ENCODE measurements at regions not wholly inside any gene's neighbourhood (a gene's known extent, or its start where the extent isn't known, plus 50 kb on each side); places are given as distances from the start of the nearest gene placed in this dataset.

DNA sequence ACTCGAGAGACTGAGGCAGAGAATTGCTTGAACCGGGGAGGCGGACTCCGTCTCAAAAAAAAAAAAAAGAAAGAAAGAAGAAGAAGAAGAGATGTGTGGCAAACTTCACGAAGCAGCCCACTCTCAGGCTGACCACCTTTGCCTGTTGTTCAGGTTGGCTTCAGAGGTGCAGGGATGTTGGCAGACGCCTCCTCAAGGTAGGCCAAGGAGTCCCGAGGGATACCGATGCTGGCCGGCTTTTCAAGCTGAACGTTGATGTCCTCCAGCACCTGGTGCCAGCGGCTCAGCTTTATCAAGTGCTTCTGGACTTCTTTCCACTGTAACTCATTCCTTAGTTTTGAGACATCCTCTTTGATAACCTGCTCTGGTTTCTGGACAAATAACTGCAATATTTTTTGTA is 243.8 kb upstream of the ADGRL2 start:
- TF ChIP-seq, protein P1, sequence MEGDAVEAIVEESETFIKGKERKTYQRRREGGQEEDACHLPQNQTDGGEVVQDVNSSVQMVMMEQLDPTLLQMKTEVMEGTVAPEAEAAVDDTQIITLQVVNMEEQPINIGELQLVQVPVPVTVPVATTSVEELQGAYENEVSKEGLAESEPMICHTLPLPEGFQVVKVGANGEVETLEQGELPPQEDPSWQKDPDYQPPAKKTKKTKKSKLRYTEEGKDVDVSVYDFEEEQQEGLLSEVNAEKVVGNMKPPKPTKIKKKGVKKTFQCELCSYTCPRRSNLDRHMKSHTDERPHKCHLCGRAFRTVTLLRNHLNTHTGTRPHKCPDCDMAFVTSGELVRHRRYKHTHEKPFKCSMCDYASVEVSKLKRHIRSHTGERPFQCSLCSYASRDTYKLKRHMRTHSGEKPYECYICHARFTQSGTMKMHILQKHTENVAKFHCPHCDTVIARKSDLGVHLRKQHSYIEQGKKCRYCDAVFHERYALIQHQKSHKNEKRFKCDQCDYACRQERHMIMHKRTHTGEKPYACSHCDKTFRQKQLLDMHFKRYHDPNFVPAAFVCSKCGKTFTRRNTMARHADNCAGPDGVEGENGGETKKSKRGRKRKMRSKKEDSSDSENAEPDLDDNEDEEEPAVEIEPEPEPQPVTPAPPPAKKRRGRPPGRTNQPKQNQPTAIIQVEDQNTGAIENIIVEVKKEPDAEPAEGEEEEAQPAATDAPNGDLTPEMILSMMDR (IDR thresholded peaks at IDR 0.05; ENCODE audit: unreplicated experiment), result no peak
- Mint-ChIP-seq H3K4me1 (ENCODE audit: low read depth) (peaks cover 3% of the 10 kb centered on the region), H3K4me3 (ENCODE audit: low read depth) (no peak overlapping the region), H3K9me3 (ENCODE audit: low read depth) (no peaks in the 10 kb centered on the region), H3K27me3 (no peaks in the 10 kb centered on the region), H3K27ac (no peak overlapping the region), H3K36me3 (ENCODE audit: insufficient read depth) (no peaks in the 10 kb centered on the region)
- DNase-seq (ENCODE audit: low spot score, unreplicated experiment), result no peak

DNA sequence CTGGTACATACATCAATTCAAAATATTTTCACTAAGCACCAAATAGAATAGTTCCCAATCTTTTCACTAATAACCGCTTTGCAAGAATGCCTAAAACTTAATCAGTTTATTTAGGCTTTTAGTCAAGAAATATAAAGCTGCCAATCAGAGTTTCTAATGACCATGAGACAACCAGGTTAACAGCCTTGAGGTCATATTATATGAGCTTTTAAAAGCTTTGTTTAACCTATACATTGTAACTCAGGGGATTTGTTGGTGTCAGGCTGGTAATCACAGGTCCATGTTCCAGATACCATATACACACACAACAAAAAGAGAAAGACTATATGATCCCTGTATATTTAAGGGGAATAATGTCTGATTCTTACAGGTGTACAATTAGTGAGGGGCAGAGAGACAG is 246.2 kb upstream of the ADGRL2 start:
- H3K4me1 Mint-ChIP-seq (ENCODE audit: low read depth), result peaks cover 8% of the 10 kb centered on the region

DNA sequence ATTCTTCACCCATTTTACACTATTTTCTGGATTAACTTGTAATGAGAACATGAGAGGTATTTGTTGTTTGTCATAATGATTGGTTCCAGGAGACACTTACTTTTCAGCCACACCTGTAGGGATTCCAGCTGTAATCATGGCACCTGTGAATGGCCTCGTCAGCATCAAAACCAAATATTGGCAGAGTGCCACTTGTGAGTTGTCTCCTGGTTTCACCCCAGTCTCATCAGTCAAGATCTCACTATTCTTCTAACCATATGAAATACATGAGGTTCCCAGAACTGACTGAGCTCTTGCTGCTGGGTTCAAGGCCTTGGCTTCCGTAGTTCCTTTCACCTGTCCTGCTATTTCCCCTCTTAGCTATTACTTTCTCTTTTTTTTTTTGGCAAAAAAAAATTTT is 246.6 kb upstream of the ADGRL2 start:
- H3K9me3 Mint-ChIP-seq (ENCODE audit: low read depth), result no peaks in the 10 kb centered on the region
- TF ChIP-seq, protein P1 (IDR thresholded peaks at IDR 0.05; ENCODE audit: unreplicated experiment), result no peak
- no peaks in the 10 kb centered on the region for H3K36me3 Mint-ChIP-seq (ENCODE audit: insufficient read depth)
- no peak for DNase-seq (ENCODE audit: low spot score, unreplicated experiment)
- no peak overlapping the region for H3K4me3 Mint-ChIP-seq (ENCODE audit: low read depth)
- H3K27ac Mint-ChIP-seq, result no peak overlapping the region
- no peaks in the 10 kb centered on the region for H3K27me3 Mint-ChIP-seq
- H3K4me1 Mint-ChIP-seq (ENCODE audit: low read depth), result peaks cover 12% of the 10 kb centered on the region

More for the DNA sequence above, 246.2 kb upstream of the ADGRL2 start:
- Mint-ChIP-seq H3K27ac (no peak overlapping the region), H3K27me3 (no peaks in the 10 kb centered on the region), H3K4me3 (ENCODE audit: low read depth) (no peak overlapping the region), H3K9me3 (ENCODE audit: low read depth) (no peaks in the 10 kb centered on the region), H3K36me3 (ENCODE audit: insufficient read depth) (no peaks in the 10 kb centered on the region)
- no peak for DNase-seq (ENCODE audit: low spot score, unreplicated experiment)
- TF ChIP-seq, protein P1 (IDR thresholded peaks at IDR 0.05; ENCODE audit: unreplicated experiment), result no peak

DNA sequence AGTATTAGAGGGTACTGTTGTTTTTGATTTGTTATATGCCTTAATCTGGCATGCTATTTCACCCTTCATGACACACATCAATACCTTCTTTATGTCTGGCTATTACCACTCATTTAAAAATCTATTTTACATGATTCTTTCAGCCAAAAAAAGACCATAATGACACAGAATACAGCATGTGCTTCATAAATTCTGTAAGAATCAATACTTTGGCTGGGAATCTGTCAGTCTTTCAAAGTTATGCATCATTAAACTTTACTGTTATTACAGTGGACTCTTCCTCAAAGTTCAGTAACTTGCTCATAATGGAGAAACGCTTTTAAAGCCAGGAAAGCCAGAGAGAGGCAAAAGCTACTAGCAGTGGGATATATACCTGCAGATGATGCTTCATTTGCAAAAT is 247.2 kb upstream of the ADGRL2 start:
- H3K27ac Mint-ChIP-seq, result no peak overlapping the region
- H3K4me1 Mint-ChIP-seq (ENCODE audit: low read depth), result peaks cover 17% of the 10 kb centered on the region
- TF ChIP-seq, protein P1 (IDR thresholded peaks at IDR 0.05; ENCODE audit: unreplicated experiment), result no peak
- no peak for DNase-seq (ENCODE audit: low spot score, unreplicated experiment)
- H3K36me3 Mint-ChIP-seq (ENCODE audit: insufficient read depth), result no peaks in the 10 kb centered on the region
- no peak overlapping the region for H3K4me3 Mint-ChIP-seq (ENCODE audit: low read depth)
- no peaks in the 10 kb centered on the region for H3K27me3 Mint-ChIP-seq
- H3K9me3 Mint-ChIP-seq (ENCODE audit: low read depth), result no peaks in the 10 kb centered on the region

DNA sequence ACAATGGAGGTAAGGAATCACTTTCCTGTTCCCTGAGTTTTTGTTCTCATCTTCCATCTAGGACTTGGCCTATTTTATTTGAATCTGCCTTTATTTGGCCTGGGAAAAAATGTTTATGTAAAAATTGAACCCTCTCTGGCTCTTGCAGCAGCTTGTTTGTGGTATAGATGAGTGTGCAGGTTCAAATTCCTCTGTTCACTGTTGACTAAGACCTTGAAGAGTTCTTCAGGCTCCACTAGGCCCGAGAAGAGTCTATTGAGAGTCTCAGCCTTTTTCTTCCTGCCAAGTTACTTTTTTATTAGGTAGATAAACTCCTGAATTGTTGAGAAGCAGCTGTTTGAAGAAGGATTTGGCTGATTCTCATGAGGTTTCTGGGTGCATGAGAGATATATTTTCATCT is 248.8 kb upstream of the ADGRL2 start:
- no peaks in the 10 kb centered on the region for H3K36me3 Mint-ChIP-seq (ENCODE audit: insufficient read depth)
- TF ChIP-seq, protein P1 (IDR thresholded peaks at IDR 0.05; ENCODE audit: unreplicated experiment), result no peak
- H3K27me3 Mint-ChIP-seq, result no peaks in the 10 kb centered on the region
- H3K4me3 Mint-ChIP-seq (ENCODE audit: low read depth), result no peak overlapping the region
- H3K9me3 Mint-ChIP-seq (ENCODE audit: low read depth), result no peaks in the 10 kb centered on the region
- no peak overlapping the region for H3K27ac Mint-ChIP-seq
- DNase-seq (ENCODE audit: low spot score, unreplicated experiment), result no peak
- H3K4me1 Mint-ChIP-seq (ENCODE audit: low read depth), result peaks cover 27% of the 10 kb centered on the region
